ENCODE measurements at regions not wholly inside any gene's neighbourhood (a gene's known extent, or its start where the extent isn't known, plus 50 kb on each side); places are given as distances from the start of the nearest gene placed in this dataset.
"Not testable (repeated sequence)": the region's sequence is repeated elsewhere in the genome, so short reads cannot be mapped to it uniquely, and the experiment has no call there.

DNA sequence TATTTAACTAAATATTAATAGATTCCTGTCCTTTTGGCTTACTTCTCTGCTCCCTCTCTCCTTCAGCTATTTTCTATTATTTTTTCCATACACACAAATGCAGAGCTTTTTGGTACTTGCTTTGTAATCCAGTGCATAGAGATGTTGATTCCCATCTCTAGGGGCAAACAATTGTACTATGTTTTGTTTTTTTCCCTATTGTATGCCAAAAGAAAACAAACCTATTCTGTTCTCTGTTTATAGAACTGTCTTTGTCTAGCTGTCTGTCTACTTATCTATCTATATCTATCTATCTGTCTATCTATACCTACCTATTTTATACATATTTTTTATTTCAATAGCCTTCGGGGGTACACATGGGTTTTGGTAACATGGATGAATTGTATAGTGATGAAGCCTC, 121.6 kb upstream of the LIFR start:
- Histone ChIP-seq H3K4me3 (ENCODE audit: low read depth, low read length, poor library complexity, severe bottlenecking) (no peak overlapping the region), H3F3A (ENCODE audit: insufficient read depth, low read length) (no peaks in the 10 kb centered on the region), H2AFZ (ENCODE audit: low read length) (no peak overlapping the region), H3K9me3 (ENCODE audit: low read length) (no peaks in the 10 kb centered on the region), H3K36me3 (ENCODE audit: insufficient read depth, low read length) (no peaks in the 10 kb centered on the region), H3K27ac (ENCODE audit: low read depth, low read length, poor library complexity, severe bottlenecking) (no peak overlapping the region), H4K20me1 (ENCODE audit: insufficient read depth, low read length) (no peaks in the 10 kb centered on the region), H3K9ac (ENCODE audit: low read length) (no peak overlapping the region), H3K4me1 (ENCODE audit: insufficient read depth, low read length, severe bottlenecking) (no peaks in the 10 kb centered on the region), H3K79me2 (ENCODE audit: insufficient read depth, low read length) (no peaks in the 10 kb centered on the region), H3K27me3 (ENCODE audit: insufficient read depth, low read length) (no peaks in the 10 kb centered on the region), H3K9me2 (ENCODE audit: low read depth, low read length) (no peaks in the 10 kb centered on the region), H3K4me2 (ENCODE audit: low read length) (no peak overlapping the region)
- TF ChIP-seq EZH2 (IDR thresholded peaks at IDR 0.05; ENCODE audit: borderline replicate concordance, low read length), result no peak

DNA sequence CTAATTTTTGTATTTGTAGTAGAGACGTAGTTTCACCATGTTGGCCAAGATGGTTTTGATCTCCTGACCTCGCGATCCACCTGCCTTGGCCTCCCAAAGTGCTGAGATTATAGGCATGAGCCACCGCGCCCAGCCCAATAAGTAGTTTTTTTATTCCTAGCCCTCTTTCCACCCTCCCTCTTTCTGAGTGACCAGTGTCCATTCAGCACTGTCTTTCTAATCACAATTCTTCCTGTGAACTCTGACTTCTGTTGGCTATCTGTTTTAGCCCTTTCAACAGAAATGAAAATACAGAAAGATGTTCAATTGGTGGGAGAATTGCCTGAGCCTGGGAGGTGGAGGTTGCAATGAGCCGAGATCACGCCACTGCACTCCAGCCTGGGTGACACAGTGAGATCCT, 122.3 kb upstream of the LIFR start:
- H3K9ac ChIP-seq (ENCODE audit: low read length); H3K4me2 ChIP-seq (ENCODE audit: low read length); H4K20me1 ChIP-seq (ENCODE audit: insufficient read depth, low read length); H3K27me3 ChIP-seq (ENCODE audit: insufficient read depth, low read length); H3F3A ChIP-seq (ENCODE audit: insufficient read depth, low read length); H3K36me3 ChIP-seq (ENCODE audit: insufficient read depth, low read length); H3K4me3 ChIP-seq (ENCODE audit: low read depth, low read length, poor library complexity, severe bottlenecking); H3K27ac ChIP-seq (ENCODE audit: low read depth, low read length, poor library complexity, severe bottlenecking); H2AFZ ChIP-seq (ENCODE audit: low read length); H3K4me1 ChIP-seq (ENCODE audit: insufficient read depth, low read length, severe bottlenecking); H3K9me3 ChIP-seq (ENCODE audit: low read length); H3K79me2 ChIP-seq (ENCODE audit: insufficient read depth, low read length); H3K9me2 ChIP-seq (ENCODE audit: low read depth, low read length): not testable (repeated sequence)

DNA sequence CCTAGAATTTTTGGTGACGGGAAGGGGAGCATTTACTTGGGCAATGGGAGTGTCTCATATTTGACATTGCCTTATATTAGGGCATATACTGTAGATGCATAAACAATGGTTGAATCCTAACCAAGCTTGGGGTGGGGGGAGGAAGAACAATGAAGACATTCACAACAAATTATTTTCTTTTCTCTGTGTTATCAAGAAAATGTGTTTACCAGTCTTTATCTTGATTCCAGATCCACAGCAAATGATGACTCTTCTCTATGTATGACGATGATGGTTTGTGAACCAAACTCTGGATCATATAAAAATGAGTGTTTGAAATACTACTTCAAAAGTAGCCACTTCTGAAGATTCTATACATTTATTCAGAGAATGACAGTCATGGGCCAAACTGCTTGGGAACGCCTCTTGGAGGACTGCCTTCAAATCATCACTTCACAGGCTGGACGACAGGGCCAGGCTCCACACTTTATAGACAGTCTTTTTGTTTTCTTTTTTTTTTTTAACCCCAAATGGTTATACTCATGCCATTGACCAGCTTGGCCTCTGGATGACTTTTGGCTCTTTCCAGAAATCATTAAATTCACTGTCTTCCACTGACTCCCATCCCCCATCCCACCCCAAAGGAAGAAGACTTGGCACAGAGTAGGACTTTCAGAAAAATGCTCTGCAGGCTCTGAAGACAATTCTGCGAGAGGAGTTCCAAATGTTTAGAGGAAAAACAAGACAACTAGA, 123.8 kb upstream of the LIFR start:
- no peaks in the 10 kb centered on the region for H3F3A ChIP-seq (ENCODE audit: insufficient read depth, low read length)
- H3K9me2 ChIP-seq (ENCODE audit: low read depth, low read length), result no peaks in the 10 kb centered on the region
- H3K4me3 ChIP-seq (ENCODE audit: low read depth, low read length, poor library complexity, severe bottlenecking), result no peak overlapping the region
- H2AFZ ChIP-seq (ENCODE audit: low read length), result no peak overlapping the region
- H3K9ac ChIP-seq (ENCODE audit: low read length), result no peak overlapping the region
- H3K4me1 ChIP-seq (ENCODE audit: insufficient read depth, low read length, severe bottlenecking), result no peaks in the 10 kb centered on the region
- H3K4me2 ChIP-seq (ENCODE audit: low read length), result no peak overlapping the region
- H3K27ac ChIP-seq (ENCODE audit: low read depth, low read length, poor library complexity, severe bottlenecking), result no peak overlapping the region
- no peaks in the 10 kb centered on the region for H3K36me3 ChIP-seq (ENCODE audit: insufficient read depth, low read length)
- no peaks in the 10 kb centered on the region for H3K79me2 ChIP-seq (ENCODE audit: insufficient read depth, low read length)
- H3K27me3 ChIP-seq (ENCODE audit: insufficient read depth, low read length), result no peaks in the 10 kb centered on the region
- no peaks in the 10 kb centered on the region for H3K9me3 ChIP-seq (ENCODE audit: low read length)
- TF ChIP-seq, protein P1, sequence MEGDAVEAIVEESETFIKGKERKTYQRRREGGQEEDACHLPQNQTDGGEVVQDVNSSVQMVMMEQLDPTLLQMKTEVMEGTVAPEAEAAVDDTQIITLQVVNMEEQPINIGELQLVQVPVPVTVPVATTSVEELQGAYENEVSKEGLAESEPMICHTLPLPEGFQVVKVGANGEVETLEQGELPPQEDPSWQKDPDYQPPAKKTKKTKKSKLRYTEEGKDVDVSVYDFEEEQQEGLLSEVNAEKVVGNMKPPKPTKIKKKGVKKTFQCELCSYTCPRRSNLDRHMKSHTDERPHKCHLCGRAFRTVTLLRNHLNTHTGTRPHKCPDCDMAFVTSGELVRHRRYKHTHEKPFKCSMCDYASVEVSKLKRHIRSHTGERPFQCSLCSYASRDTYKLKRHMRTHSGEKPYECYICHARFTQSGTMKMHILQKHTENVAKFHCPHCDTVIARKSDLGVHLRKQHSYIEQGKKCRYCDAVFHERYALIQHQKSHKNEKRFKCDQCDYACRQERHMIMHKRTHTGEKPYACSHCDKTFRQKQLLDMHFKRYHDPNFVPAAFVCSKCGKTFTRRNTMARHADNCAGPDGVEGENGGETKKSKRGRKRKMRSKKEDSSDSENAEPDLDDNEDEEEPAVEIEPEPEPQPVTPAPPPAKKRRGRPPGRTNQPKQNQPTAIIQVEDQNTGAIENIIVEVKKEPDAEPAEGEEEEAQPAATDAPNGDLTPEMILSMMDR (IDR thresholded peaks at IDR 0.05; ENCODE audit: low read length), result no peak
- no peak for TF ChIP-seq EZH2 (IDR thresholded peaks at IDR 0.05; ENCODE audit: borderline replicate concordance, low read length)
- H4K20me1 ChIP-seq (ENCODE audit: insufficient read depth, low read length), result no peaks in the 10 kb centered on the region

DNA sequence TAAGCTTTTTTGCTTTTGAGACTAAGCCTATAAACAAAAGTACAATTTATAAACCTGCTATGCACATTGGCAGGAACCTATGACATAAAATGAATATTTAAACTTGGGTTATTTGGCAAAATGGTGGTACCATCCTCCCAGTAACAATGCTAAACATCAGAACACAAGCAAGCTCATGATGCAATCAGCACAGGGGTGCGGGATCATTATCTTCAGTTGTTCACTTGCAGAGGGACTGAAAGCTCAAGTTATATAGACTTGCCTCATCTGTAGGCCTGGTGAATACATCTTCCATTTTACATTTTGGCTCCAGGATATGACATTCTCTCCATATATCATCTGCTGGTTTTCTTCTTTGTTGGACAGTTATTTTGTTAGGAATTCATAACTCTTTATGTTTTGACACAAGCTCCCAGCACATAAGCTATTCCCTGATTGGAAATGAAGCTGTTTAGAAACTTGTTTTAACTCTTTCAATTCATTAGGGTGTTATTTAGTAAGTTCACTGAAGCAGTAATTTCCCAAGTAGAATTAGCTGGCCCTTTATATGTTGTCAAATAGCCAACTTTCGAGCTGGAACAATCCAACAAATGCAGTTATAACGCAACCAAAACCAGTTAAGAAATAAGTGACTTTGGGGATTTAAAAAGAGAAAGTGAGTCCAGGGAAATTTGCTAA, 124.7 kb upstream of the LIFR start:
- H3K27me3 ChIP-seq (ENCODE audit: insufficient read depth, low read length), result no peaks in the 10 kb centered on the region
- H3K9ac ChIP-seq (ENCODE audit: low read length), result no peak overlapping the region

More for the DNA sequence above, 124.7 kb upstream of the LIFR start:
- TF ChIP-seq, protein P1 (IDR thresholded peaks at IDR 0.05; ENCODE audit: low read length), result no peak
- no peak for TF ChIP-seq EZH2 (IDR thresholded peaks at IDR 0.05; ENCODE audit: borderline replicate concordance, low read length)
- Histone ChIP-seq H3K4me3 (ENCODE audit: low read depth, low read length, poor library complexity, severe bottlenecking) (no peak overlapping the region), H3K4me2 (ENCODE audit: low read length) (no peak overlapping the region), H3K27ac (ENCODE audit: low read depth, low read length, poor library complexity, severe bottlenecking) (no peak overlapping the region), H3K9me3 (ENCODE audit: low read length) (no peaks in the 10 kb centered on the region), H3K79me2 (ENCODE audit: insufficient read depth, low read length) (no peaks in the 10 kb centered on the region), H2AFZ (ENCODE audit: low read length) (no peak overlapping the region), H3K36me3 (ENCODE audit: insufficient read depth, low read length) (no peaks in the 10 kb centered on the region), H4K20me1 (ENCODE audit: insufficient read depth, low read length) (no peaks in the 10 kb centered on the region), H3K4me1 (ENCODE audit: insufficient read depth, low read length, severe bottlenecking) (no peaks in the 10 kb centered on the region), H3F3A (ENCODE audit: insufficient read depth, low read length) (no peaks in the 10 kb centered on the region), H3K9me2 (ENCODE audit: low read depth, low read length) (no peaks in the 10 kb centered on the region)

All from OCI-LY1 (cell line).